ENCODE measurements at regions not wholly inside any gene's neighbourhood (a gene's known extent, or its start where the extent isn't known, plus 50 kb on each side); places are given as distances from the start of the nearest gene placed in this dataset.

DNA sequence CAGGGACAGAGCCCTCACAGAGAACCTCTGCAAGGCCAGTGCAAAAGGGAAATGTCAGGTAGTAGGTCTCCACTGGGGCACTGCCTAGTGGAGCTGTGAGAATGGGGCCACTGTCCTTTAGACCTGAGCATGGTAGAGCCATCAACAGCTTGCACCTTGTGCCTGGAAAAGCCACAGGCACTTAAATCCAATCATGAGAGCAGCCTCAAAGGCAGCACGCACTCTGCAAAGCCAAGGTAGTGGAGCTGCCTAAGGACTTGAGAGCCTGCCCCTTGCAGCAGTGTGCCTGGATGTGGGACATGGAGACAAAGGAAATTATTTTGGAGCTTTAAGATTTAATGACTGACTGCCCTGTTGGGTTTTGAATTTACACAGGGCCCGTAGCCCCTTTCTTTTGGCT, 918.5 kb upstream of the POT1 start:
- no peak for FAIRE-seq
- ChIA-PET CTCF (ENCODE audit: low intra/inter-chr PET ratio) (no interaction called here), POLR2A (no interaction called here)
- BruUV-seq (replicated peaks) = no TSS peak
- in situ Hi-C loops (cut with MboI) (no loop called here), intact Hi-C loops (cut with micrococcal nuclease) (no loop called here)
- Histone ChIP-seq H3K79me2 (ENCODE audit: control insufficient read depth, insufficient read depth, low read length) (no peaks in the 10 kb centered on the region), H3K27me3 (ENCODE audit: control insufficient read depth in 2 of 2, insufficient read depth in 2 of 2, low read length in 2 of 2) (no peaks in the 10 kb centered on the region), H3K36me3 (ENCODE audit: control insufficient read depth, insufficient read depth, low read length) (no peaks in the 10 kb centered on the region), H3K27ac (ENCODE audit: extremely low read depth, low read depth, low read length) (no peak overlapping the region), H3K9me3 (replicated peaks; ENCODE audit: control insufficient read depth, insufficient read depth, low read depth, low read length) (no peaks in the 10 kb centered on the region; the same call in 1 of the 2 replicates), H3K4me1 (replicated peaks in 1 of 2; ENCODE audit: control insufficient read depth in 2 of 2, insufficient read depth in 2 of 2, low read length in 2 of 2) (no peaks in the 10 kb centered on the region), H4K20me1 (replicated peaks; ENCODE audit: control insufficient read depth, insufficient read depth, low read length) (no peaks in the 10 kb centered on the region), H3K9me1 (ENCODE audit: control insufficient read depth, insufficient read depth, low read length) (no peaks in the 10 kb centered on the region), H3K4me3 (no peak overlapping the region), H3K4me2 (ENCODE audit: insufficient read depth, low read length) (no peak overlapping the region), H2AFZ (ENCODE audit: low read depth, low read length) (no peak overlapping the region), H3K9ac (ENCODE audit: insufficient read depth in 1 of 2, low read depth in 2 of 2, low read length in 2 of 2) (no peak overlapping the region)
- ATAC-seq = no peak
- 0% methylated on average over 2 of the region's 2 CpGs for WGBS (ENCODE audit: insufficient coverage, low coverage, missing lambda C conversion rate)
- no peak for DNase-seq (ENCODE audit: extremely low read depth in 1 of 4, low spot score in 3 of 4)
- no peak for TF ChIP-seq ZNF3 (CRISPR knock-in tag; IDR thresholded peaks at IDR 0.05)
- TF ChIP-seq SMAD2 (IDR thresholded peaks at IDR 0.05; ENCODE audit: low read depth, low read length) = no peak
- TF ChIP-seq, protein P1, sequence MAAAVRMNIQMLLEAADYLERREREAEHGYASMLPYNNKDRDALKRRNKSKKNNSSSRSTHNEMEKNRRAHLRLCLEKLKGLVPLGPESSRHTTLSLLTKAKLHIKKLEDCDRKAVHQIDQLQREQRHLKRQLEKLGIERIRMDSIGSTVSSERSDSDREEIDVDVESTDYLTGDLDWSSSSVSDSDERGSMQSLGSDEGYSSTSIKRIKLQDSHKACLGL (CRISPR knock-in tag; IDR thresholded peaks at IDR 0.05; ENCODE audit: borderline replicate concordance, poor library complexity, severe bottlenecking) = no peak
- TF ChIP-seq ZNF766 (CRISPR knock-in tag; conservative IDR thresholded peaks at IDR 0.05) = no peak
- no peak for TF ChIP-seq THRAP3 (IDR thresholded peaks at IDR 0.05; ENCODE audit: borderline replicate concordance)
- TF ChIP-seq SRSF3 (IDR thresholded peaks at IDR 0.05; ENCODE audit: insufficient read depth, low read length) = no peak
- TF ChIP-seq FOXJ3 (CRISPR knock-in tag; IDR thresholded peaks at IDR 0.05) = no peak
- TF ChIP-seq IRF9 (tag; IDR thresholded peaks at IDR 0.05) = no peak
- no peak for TF ChIP-seq MAFK (IDR thresholded peaks at IDR 0.05; ENCODE audit: low read length)
- no peak for TF ChIP-seq SP1 (CRISPR knock-in tag; IDR thresholded peaks at IDR 0.05)
